ENCODE measurements at regions not wholly inside any gene's neighbourhood (a gene's known extent, or its start where the extent isn't known, plus 50 kb on each side); places are given as distances from the start of the nearest gene placed in this dataset.
"Not testable (repeated sequence)": the region's sequence is repeated elsewhere in the genome, so short reads cannot be mapped to it uniquely, and the experiment has no call there.

DNA sequence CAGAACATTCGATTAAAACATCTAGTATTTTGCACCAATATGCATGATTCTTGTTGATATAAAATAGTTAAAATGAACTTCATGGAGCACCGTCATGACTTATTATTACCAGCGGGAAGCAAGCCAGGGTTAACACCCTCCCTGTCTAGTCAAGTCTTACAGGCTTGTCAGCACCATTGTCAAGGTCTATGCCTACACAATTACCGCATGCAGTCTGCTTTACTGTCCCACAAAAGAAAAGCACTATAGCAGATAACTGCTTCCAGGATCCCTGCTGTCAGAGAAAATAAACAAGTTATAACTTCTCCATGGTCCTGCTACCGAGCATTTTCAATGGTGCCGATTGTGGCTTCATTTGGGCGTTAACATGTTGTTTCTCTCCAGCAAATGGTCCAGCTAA is 968.0 kb upstream of the FAM98A start:
- no peak for DNase-seq (ENCODE audit: low read depth in 2 of 2)

- no peak for DNase-seq (ENCODE audit: low read depth in 2 of 2)
These were observed 953.2 kb upstream of the FAM98A start for GRCh38 chr2:34552337-34552736.

DNA sequence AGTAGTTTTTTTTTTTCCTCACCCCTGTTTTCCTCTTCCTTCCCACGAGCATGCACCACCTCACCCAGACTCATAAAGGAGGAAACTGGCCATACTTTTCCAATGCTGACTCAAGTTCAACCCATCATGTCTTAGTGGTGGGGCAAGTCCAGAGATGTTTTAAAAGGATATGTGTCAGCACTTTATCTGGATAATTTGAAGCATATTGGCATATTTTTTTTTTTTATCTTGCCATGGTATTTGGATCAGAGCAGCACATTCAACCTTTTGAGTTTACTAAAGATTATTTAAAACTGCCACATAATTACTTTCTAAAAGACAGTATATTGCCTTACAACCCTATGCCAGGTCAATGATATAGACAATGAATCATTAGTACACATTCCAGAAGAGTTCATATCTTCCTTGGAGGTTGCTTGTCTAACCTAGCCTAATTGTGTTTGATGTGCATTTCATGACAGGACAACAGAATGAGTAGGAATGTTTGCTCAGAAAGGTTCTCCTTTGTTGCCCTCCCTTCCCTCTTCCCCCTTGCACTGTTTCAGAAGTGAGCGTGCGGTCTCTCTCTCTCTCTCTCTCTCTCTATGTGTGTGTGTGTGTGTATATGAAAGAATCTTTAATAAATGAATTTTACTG is 950.7 kb upstream of the FAM98A start:
- no peak for DNase-seq (ENCODE audit: low read depth in 2 of 2)

DNA sequence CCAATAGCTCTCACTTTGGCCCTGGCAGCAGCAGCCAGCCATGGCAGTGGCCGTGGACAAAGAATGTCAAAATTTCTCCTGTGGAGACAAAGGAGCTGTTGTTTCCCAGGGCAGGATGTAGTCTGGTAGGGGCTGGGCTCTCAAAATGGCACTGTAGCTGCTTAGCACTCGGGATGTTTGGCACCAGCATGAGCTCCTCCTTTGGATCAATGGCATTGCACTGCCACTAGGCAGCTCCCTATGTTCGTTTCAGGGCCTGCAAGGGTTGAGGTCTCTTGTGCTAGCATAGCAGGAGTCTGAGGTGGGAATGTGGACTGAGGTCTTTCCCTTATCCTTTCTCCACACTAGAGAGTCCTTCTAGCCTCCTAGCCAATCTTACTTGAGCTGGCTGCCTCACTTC is 948.8 kb upstream of the FAM98A start:
- DNase-seq (ENCODE audit: low read depth in 2 of 2) = no peak

DNA sequence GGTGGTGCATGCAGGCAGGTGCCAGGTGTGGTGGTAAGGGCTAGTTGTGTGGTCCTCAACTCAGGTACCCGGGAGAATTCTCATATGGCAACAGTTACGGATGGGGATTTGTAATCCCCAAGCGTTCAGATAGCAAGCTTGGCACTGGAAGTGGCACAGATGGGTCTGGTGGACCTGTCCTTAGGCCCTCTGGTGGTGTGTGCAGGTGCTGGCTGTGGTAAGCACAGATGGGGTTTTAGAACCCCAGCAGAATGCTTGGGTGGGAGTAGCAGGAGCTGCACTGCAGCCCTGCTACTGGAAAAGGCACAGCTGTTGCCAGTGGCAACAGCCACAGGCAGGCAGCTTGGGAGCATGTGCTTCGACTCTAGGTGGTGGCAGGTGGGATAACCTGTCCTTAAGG is 948.2 kb upstream of the FAM98A start:
- no peak for DNase-seq (ENCODE audit: low read depth in 2 of 2)

- DNase-seq (ENCODE audit: low read depth in 2 of 2) = no peak
These were observed 946.5 kb upstream of the FAM98A start for GRCh38 chr2:34545486-34546136.

- DNase-seq (ENCODE audit: low read depth in 2 of 2) = no peak
These were observed 935.7 kb upstream of the FAM98A start for GRCh38 chr2:34534761-34535160.

DNA sequence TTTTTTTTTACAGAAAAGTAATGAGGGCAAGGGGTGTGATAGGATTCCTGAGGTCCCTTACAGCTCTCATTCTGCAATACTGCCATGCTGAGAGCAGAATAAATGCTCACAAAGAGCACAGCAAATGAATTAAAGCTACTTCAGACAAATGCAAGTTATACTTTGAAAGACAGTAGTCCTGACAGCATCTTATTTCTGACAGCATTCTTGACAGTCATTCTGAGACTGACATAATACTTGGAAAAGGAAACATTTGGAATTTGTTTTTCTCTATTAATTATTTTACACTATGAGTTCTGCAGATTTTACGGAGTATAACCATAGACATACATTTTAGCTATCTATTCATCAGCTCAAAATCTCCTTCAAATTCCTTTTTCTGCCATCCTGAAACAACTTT is 935.2 kb upstream of the FAM98A start:
- DNase-seq (ENCODE audit: low read depth in 2 of 2) = no peak

DNA sequence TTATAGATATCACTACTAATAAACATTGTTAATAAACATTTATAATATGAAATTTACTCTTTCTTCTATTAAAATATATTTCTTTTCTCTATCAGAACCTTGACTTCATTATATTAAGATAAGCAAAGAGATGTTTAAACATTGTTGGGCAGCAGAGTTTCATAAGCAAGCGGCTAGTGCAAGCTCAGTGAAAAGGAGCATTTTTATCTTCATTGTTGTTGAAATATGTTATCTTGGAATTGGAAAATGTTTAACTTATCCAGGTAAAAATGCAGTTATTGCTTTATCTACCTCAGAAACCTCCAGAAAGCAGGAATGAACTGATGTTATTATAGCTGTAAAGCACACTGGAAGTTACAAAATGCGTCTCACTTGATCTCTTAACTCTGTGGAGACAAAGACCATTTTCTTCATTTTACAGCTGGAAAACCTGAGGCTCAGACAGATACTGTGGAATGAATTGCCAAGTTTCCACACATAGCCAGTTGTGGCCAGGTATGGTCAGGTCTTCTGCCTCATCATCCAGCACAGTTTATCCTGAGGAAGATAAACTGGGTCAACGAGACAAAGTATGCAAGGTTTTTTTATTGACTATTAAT is 934.6 kb upstream of the FAM98A start:
- no peak for DNase-seq (ENCODE audit: low read depth in 2 of 2)

- DNase-seq (ENCODE audit: low read depth in 2 of 2) = no peak
These were observed 930.9 kb upstream of the FAM98A start for GRCh38 chr2:34529965-34530364.

DNA sequence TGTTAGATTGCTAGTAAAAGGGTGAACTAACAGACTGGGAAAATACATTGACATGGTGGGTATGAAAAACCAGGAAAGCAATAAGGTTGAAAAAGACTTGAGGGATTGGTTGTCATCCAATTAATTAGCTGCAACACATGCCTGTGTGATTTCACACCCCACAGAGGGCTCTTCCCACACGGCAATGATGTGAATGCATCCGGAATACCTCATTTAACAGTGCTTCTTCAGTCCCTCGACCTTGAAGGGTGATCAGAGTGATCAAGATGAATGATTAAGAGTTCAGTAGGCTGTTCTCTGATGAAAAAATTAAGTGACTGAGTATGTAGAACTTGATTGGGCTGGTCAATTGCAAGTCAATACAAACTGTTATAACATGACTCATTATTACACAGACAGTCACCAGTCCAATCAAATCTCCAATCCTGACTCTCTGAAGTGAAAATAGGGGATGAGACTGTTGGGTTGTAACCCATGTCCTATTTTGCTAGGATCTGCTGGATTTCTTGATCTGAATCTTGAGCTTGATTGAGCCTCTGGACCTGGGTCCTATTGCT is 924.9 kb upstream of the FAM98A start:
- DNase-seq (ENCODE audit: low read depth in 2 of 2) = no peak

GRCh38 chr2:34519659-34520058 is 920.6 kb upstream of the FAM98A start:
- no peak for DNase-seq (ENCODE audit: low read depth in 2 of 2)

- DNase-seq (ENCODE audit: low read depth in 2 of 2) = no peak
These were observed 899.5 kb upstream of the FAM98A start for GRCh38 chr2:34498561-34498960.

DNA sequence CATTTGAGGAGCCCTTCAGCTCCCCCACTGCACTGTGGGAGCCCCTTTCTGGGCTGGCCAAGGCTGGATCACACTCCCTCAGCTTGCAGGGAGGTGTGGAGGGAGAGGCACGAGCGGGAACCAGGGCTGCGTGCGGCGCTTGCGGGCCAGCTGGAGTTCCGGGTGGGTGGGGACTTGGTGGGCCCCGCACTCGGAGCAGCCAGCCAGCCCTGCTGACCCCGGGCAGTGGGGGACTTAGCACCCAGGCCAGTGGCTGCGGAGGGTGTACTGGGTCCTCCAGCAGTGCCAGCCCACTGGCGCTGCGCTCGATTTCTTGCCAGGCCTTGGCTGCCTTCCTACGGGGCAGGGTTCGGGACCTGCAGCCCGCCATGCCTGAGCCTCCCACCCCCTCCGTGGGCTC is 895.1 kb upstream of the FAM98A start:
- DNase-seq (ENCODE audit: low read depth in 2 of 2) = not testable (repeated sequence)

GRCh38 chr2:34492561-34493455 is 893.7 kb upstream of the FAM98A start:
- DNase-seq (ENCODE audit: low read depth in 2 of 2) = no peak

GRCh38 chr2:34486965-34487364 is 887.9 kb upstream of the FAM98A start:
- DNase-seq (ENCODE audit: low read depth in 2 of 2) = no peak

DNA sequence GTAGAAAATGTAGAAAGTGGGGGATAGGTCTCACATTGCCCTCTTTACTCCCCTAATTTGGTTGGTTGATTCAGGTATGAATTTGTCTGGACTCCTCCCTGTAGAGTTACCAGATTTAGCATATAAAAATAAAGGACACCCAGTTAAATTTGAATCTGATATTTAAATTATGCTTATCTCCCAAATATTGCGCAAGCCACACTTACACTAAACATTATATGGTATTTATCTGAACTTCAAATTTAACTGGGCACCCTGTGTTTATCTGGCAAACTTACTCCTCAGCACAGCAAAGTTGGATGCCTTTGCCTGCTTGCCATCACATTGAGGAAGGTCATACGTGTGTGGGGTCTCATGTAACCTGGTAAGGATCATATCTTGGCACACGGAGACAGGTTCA is 882.4 kb upstream of the FAM98A start:
- DNase-seq (ENCODE audit: low read depth in 2 of 2) = no peak

DNA sequence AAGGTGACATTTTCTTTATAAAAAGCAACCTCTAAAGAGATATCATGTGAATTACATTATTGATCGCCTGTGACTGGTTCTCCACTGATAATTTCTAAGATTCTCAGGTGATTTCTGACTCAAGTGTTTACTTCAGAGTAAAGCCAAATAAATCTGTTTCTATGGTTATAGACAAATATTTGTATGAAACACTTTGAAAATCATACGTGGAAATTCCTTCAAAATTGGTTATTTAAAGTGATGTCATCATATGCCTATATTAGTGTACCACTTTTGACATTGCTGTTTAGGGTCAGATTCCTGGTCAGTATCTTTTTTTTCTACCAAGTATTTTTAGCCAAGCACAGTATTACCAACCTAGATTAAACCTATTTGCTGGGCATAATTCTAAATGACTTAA is 881.3 kb upstream of the FAM98A start:
- DNase-seq (ENCODE audit: low read depth in 2 of 2) = no peak

GRCh38 chr2:34475156-34475555 is 876.1 kb upstream of the FAM98A start:
- no peak for DNase-seq (ENCODE audit: low read depth in 2 of 2)

- DNase-seq (ENCODE audit: low read depth in 2 of 2) = no peak
These were observed 875.5 kb upstream of the FAM98A start for GRCh38 chr2:34474646-34475045.

GRCh38 chr2:34447097-34447496 is 848.0 kb upstream of the FAM98A start:
- no peak for DNase-seq (ENCODE audit: low read depth in 2 of 2)

DNA sequence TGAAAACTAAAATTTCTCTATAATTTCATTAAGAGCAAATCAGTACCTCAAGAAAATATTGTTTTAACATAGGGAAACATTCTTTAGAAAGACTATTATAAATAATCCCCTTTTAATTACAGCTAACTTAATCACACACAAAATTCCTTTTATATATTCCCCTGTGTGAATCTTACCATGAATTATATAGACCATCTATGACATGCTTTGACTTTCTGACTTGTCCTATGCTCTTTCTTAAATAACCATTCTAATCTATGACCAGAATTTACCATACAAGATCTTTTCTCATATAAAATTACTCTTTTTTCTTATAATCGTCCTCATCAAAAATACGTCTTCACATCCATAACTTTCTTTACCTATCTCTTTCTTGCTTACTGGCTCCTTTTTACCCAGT is 824.2 kb upstream of the FAM98A start:
- no peak for DNase-seq (ENCODE audit: low read depth in 2 of 2)
